GM23338 (cell line): ENCODE measurements at regions not wholly inside any gene's neighbourhood (a gene's known extent, or its start where the extent isn't known, plus 50 kb on each side); places are given as distances from the start of the nearest gene placed in this dataset.

ENCODE experiments used
- ATAC-seq: fragments of 200-7000 bp; cut with Tn5 transposase; 3 replicates; pipeline ENCODE4 v1.9.1; 2020
- DNase-seq: peaks from one replicate; pipeline ENCODE4 v3.0.0-alpha.2; 2015; ENCODE audit warnings: low spot score
- H2AFZ ChIP-seq: fragments of 200-600 bp; sonication (generic); 2 replicates; pipeline ENCODE4 v1.8.0; 2016; ENCODE audit warnings: antibody characterized with exemption, mild to moderate bottlenecking, moderate library complexity
- H3F3A ChIP-seq: fragments of 200-600 bp; sonication (generic); replicated peaks from 2 replicates; pipeline ENCODE4 v1.8.0; 2017; ENCODE audit warnings: antibody characterized with exemption, mixed run types, low read depth
- H3K27ac ChIP-seq: fragments of 200-600 bp; sonication (generic); 2 replicates; pipeline ENCODE4 v1.6.1; 2016; ENCODE audit warnings: low read depth
- H3K27me3 ChIP-seq: fragments of 200-600 bp; sonication (generic); 2 replicates; pipeline ENCODE4 v1.8.0; 2016; ENCODE audit warnings: mild to moderate bottlenecking, mixed run types, moderate library complexity; ENCODE audit not compliant: insufficient read depth
- H3K36me3 ChIP-seq: fragments of 200-600 bp; sonication (generic); 2 replicates; pipeline ENCODE4 v1.8.0; 2016; ENCODE audit warnings: mild to moderate bottlenecking; ENCODE audit not compliant: insufficient read depth
- H3K4me1 ChIP-seq: fragments of 200-600 bp; sonication (generic); 2 replicates; pipeline ENCODE4 v1.8.0; 2016; ENCODE audit warnings: mild to moderate bottlenecking, moderate library complexity; ENCODE audit not compliant: insufficient read depth
- H3K4me2 ChIP-seq: fragments of 200-600 bp; sonication (generic); 2 replicates; pipeline ENCODE4 v1.7.1; 2017; ENCODE audit warnings: mixed run types
- H3K4me3 ChIP-seq: fragments of 200-600 bp; sonication (generic); 2 replicates; pipeline ENCODE4 v1.6.1; 2016; ENCODE audit warnings: mixed run types
- H3K79me2 ChIP-seq: fragments of 200-600 bp; sonication (generic); replicated peaks from 2 replicates; pipeline ENCODE4 v1.8.0; 2017; ENCODE audit warnings: mild to moderate bottlenecking; ENCODE audit not compliant: insufficient read depth
- H3K9me2 ChIP-seq: fragments of 200-600 bp; sonication (generic); 2 replicates; pipeline ENCODE4 v1.8.0; 2017; ENCODE audit not compliant: insufficient read depth
- H4K20me1 ChIP-seq: fragments of 200-600 bp; sonication (generic); replicated peaks from 2 replicates; pipeline ENCODE4 v1.8.0; 2017; ENCODE audit warnings: mild to moderate bottlenecking; ENCODE audit not compliant: insufficient read depth
- H3K27ac Mint-ChIP-seq: 2 replicates; pipeline ENCODE4 v1.8.0; 2020; ENCODE audit warnings: inconsistent platforms, mild to moderate bottlenecking, moderate library complexity, mixed read lengths
- H3K27me3 Mint-ChIP-seq: 3 replicates; pipeline ENCODE4 v1.8.0; 2022; ENCODE audit warnings: low read depth, mild to moderate bottlenecking, moderate library complexity, mixed read lengths, inconsistent platforms; ENCODE audit not compliant: insufficient read depth, poor library complexity
- H3K36me3 Mint-ChIP-seq: 3 replicates; pipeline ENCODE4 v1.8.0; 2021; ENCODE audit warnings: low read depth, mild to moderate bottlenecking, inconsistent platforms, moderate library complexity, mixed read lengths
- H3K4me1 Mint-ChIP-seq: 3 replicates; pipeline ENCODE4 v1.8.0; 2020; ENCODE audit warnings: mild to moderate bottlenecking, inconsistent platforms, mixed read lengths
- H3K4me3 Mint-ChIP-seq: 3 replicates; pipeline ENCODE4 v1.8.0; 2021; ENCODE audit warnings: moderate library complexity, mild to moderate bottlenecking, inconsistent platforms, mixed read lengths
- H3K9me3 Mint-ChIP-seq: 3 replicates; pipeline ENCODE4 v1.8.0; 2020; ENCODE audit warnings: moderate library complexity, mild to moderate bottlenecking, inconsistent platforms, mixed read lengths
- JUNB ChIP-seq: IDR thresholded peaks from one replicate; pipeline ENCODE4 v1.6.1; 2016; ENCODE audit warnings: antibody characterized with exemption; ENCODE audit not compliant: unreplicated experiment
- ZNF114 ChIP-seq: fragments of 250-450 bp; sonication (Bioruptor Pico); IDR thresholded peaks from 2 replicates; pipeline ENCODE4 v1.5.0; 2020; ENCODE audit warnings: mild to moderate bottlenecking, moderate library complexity
- ZNF331 ChIP-seq: fragments of 250-450 bp; sonication (Bioruptor Pico); IDR thresholded peaks from 2 replicates; pipeline ENCODE4 v1.5.0; 2020; ENCODE audit warnings: low read depth, mild to moderate bottlenecking, moderate library complexity
- TF ChIP-seq, protein P1 (sequence below): fragments of 250-450 bp; sonication (Bioruptor Pico); IDR thresholded peaks from 2 replicates; pipeline ENCODE4 v1.5.0; 2020; ENCODE audit warnings: mild to moderate bottlenecking, moderate library complexity
- TF ChIP-seq, protein P2 (sequence below), 2 experiments: fragments of 200-600 bp in 1 of 2; sonication (generic) in 1 of 2; conservative IDR thresholded peaks; 2 replicates each; pipeline versions ENCODE4 v1.5.1 to v1.6.1; 2016 to 2017; ENCODE audit warnings: antibody characterized with exemption in 2 of 2, low read depth in 2 of 2, mild to moderate bottlenecking in 2 of 2, moderate library complexity in 1 of 2
- TF ChIP-seq, protein P3 (sequence below): IDR thresholded peaks from one replicate; pipeline ENCODE4 v1.6.1; 2018; ENCODE audit warnings: antibody characterized with exemption; ENCODE audit not compliant: unreplicated experiment

DNA sequence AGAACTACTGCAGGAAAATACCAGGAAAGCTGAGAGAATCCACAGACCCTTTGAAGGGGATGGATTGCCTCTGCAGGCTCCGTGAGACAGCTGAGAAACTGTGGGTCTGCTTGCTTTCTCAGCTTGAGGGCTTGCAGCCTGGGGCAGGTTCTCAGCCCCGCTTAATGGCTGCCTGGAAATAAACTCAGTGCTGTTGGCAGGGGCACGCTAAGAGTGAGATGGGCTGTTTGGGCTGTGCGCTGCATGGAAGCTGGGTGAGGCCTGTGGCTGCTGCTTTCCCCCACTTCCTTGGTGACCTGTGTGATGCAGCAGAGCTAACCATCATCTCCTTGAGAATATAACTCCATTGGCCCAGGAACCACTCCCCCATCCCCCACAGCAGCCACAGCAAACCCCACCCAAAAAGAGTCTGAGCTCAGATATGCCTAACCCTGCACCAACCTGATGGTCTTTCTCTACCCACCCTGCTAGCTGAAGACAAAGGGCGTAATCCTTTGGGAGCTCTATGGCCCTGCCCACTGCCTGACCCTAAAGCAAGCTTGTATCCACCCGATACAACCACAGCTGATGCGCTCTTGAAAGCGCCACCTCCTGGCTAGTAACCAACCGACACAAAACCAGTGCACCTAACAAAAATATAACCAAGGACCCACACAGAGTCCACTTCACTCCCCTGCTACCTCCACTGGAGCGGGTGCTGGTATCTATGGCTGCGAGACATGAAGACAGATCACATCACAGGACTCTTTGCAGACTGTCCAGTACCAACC, 800.6 kb upstream of the MAP3K7 start:
- TF ChIP-seq, protein P1, sequence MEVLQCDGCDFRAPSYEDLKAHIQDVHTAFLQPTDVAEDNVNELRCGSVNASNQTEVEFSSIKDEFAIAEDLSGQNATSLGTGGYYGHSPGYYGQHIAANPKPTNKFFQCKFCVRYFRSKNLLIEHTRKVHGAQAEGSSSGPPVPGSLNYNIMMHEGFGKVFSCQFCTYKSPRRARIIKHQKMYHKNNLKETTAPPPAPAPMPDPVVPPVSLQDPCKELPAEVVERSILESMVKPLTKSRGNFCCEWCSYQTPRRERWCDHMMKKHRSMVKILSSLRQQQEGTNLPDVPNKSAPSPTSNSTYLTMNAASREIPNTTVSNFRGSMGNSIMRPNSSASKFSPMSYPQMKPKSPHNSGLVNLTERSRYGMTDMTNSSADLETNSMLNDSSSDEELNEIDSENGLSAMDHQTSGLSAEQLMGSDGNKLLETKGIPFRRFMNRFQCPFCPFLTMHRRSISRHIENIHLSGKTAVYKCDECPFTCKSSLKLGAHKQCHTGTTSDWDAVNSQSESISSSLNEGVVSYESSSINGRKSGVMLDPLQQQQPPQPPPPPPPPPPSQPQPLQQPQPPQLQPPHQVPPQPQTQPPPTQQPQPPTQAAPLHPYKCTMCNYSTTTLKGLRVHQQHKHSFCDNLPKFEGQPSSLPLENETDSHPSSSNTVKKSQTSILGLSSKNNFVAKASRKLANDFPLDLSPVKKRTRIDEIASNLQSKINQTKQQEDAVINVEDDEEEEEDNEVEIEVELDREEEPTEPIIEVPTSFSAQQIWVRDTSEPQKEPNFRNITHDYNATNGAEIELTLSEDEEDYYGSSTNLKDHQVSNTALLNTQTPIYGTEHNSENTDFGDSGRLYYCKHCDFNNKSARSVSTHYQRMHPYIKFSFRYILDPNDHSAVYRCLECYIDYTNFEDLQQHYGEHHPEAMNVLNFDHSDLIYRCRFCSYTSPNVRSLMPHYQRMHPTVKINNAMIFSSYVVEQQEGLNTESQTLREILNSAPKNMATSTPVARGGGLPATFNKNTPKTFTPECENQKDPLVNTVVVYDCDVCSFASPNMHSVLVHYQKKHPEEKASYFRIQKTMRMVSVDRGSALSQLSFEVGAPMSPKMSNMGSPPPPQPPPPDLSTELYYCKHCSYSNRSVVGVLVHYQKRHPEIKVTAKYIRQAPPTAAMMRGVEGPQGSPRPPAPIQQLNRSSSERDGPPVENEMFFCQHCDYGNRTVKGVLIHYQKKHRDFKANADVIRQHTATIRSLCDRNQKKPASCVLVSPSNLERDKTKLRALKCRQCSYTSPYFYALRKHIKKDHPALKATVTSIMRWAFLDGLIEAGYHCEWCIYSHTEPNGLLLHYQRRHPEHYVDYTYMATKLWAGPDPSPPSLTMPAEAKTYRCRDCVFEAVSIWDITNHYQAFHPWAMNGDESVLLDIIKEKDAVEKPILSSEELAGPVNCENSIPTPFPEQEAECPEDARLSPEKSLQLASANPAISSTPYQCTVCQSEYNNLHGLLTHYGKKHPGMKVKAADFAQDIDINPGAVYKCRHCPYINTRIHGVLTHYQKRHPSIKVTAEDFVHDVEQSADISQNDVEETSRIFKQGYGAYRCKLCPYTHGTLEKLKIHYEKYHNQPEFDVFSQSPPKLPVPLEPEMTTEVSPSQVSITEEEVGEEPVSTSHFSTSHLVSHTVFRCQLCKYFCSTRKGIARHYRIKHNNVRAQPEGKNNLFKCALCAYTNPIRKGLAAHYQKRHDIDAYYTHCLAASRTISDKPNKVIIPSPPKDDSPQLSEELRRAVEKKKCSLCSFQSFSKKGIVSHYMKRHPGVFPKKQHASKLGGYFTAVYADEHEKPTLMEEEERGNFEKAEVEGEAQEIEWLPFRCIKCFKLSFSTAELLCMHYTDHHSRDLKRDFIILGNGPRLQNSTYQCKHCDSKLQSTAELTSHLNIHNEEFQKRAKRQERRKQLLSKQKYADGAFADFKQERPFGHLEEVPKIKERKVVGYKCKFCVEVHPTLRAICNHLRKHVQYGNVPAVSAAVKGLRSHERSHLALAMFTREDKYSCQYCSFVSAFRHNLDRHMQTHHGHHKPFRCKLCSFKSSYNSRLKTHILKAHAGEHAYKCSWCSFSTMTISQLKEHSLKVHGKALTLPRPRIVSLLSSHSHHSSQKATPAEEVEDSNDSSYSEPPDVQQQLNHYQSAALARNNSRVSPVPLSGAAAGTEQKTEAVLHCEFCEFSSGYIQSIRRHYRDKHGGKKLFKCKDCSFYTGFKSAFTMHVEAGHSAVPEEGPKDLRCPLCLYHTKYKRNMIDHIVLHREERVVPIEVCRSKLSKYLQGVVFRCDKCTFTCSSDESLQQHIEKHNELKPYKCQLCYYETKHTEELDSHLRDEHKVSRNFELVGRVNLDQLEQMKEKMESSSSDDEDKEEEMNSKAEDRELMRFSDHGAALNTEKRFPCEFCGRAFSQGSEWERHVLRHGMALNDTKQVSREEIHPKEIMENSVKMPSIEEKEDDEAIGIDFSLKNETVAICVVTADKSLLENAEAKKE (CRISPR knock-in tag) = no peak; the same call in 1 of the 2 replicates
- TF ChIP-seq ZNF331 (CRISPR knock-in tag) (no peak), ZNF114 (no peak), JUNB (no peak)
- TF ChIP-seq, protein P2, sequence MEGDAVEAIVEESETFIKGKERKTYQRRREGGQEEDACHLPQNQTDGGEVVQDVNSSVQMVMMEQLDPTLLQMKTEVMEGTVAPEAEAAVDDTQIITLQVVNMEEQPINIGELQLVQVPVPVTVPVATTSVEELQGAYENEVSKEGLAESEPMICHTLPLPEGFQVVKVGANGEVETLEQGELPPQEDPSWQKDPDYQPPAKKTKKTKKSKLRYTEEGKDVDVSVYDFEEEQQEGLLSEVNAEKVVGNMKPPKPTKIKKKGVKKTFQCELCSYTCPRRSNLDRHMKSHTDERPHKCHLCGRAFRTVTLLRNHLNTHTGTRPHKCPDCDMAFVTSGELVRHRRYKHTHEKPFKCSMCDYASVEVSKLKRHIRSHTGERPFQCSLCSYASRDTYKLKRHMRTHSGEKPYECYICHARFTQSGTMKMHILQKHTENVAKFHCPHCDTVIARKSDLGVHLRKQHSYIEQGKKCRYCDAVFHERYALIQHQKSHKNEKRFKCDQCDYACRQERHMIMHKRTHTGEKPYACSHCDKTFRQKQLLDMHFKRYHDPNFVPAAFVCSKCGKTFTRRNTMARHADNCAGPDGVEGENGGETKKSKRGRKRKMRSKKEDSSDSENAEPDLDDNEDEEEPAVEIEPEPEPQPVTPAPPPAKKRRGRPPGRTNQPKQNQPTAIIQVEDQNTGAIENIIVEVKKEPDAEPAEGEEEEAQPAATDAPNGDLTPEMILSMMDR (conservative IDR thresholded peaks at IDR 0.05; ENCODE audit: low read depth in 2 of 2) = peak; percentile 77 to 85
- TF ChIP-seq, protein P3, sequence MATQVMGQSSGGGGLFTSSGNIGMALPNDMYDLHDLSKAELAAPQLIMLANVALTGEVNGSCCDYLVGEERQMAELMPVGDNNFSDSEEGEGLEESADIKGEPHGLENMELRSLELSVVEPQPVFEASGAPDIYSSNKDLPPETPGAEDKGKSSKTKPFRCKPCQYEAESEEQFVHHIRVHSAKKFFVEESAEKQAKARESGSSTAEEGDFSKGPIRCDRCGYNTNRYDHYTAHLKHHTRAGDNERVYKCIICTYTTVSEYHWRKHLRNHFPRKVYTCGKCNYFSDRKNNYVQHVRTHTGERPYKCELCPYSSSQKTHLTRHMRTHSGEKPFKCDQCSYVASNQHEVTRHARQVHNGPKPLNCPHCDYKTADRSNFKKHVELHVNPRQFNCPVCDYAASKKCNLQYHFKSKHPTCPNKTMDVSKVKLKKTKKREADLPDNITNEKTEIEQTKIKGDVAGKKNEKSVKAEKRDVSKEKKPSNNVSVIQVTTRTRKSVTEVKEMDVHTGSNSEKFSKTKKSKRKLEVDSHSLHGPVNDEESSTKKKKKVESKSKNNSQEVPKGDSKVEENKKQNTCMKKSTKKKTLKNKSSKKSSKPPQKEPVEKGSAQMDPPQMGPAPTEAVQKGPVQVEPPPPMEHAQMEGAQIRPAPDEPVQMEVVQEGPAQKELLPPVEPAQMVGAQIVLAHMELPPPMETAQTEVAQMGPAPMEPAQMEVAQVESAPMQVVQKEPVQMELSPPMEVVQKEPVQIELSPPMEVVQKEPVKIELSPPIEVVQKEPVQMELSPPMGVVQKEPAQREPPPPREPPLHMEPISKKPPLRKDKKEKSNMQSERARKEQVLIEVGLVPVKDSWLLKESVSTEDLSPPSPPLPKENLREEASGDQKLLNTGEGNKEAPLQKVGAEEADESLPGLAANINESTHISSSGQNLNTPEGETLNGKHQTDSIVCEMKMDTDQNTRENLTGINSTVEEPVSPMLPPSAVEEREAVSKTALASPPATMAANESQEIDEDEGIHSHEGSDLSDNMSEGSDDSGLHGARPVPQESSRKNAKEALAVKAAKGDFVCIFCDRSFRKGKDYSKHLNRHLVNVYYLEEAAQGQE = no peak
- Histone ChIP-seq H3K4me1 (no peaks in the 10 kb centered on the region), H4K20me1 (no peaks in the 10 kb centered on the region), H3K79me2 (no peaks in the 10 kb centered on the region), H3K27ac (no peak overlapping the region), H3K4me3 (no peak overlapping the region), H3K4me2 (no peak overlapping the region), H2AFZ (peak overlapping the region; percentile 94), H3F3A (no peaks in the 10 kb centered on the region), H3K27me3 (no peaks in the 10 kb centered on the region), H3K36me3 (no peaks in the 10 kb centered on the region), H3K9me2 (no peaks in the 10 kb centered on the region)
- no peak overlapping the region for H3K27ac Mint-ChIP-seq
- H3K9me3 Mint-ChIP-seq = 0 out of 3 replicates have a peak, but pooled peaks cover 3% of the 10 kb centered on the region
- no peak overlapping the region for H3K4me3 Mint-ChIP-seq
- H3K4me1 Mint-ChIP-seq = no peaks in the 10 kb centered on the region; the same call in 2 of the 3 replicates
- H3K36me3 Mint-ChIP-seq = no peaks in the 10 kb centered on the region
- peak; percentile 83 for DNase-seq
- H3K27me3 Mint-ChIP-seq = no peaks in the 10 kb centered on the region
- peak; percentile 99 for ATAC-seq
